Heart left ventricle (tissue), 16 donors: ENCODE measurements at regions not wholly inside any gene's neighbourhood (a gene's known extent, or its start where the extent isn't known, plus 50 kb on each side); places are given as distances from the start of the nearest gene placed in this dataset.
A peak's percentile ranks its signal among the peaks of the same experiment; 100 is the strongest.

ENCODE experiments used
- ATAC-seq, 4 donors: fragments of 200-7000 bp; cut with Tn5 transposase; one replicate each; pipeline ENCODE4 v1.9.1; 2020 to 2022; ENCODE audit warnings: moderate library complexity in 4 of 4, mild to moderate bottlenecking in 3 of 4, moderate number of reproducible peaks in 1 of 4
- DNase-seq, 5 donors: peaks; one replicate each; pipeline ENCODE4 v3.0.0-alpha.2; 2020
- H3K27ac ChIP-seq, 12 donors: fragments of 200-600 bp; sonication (generic) in 4 of 12; one replicate each; pipeline versions ENCODE4 v1.5.0 to v1.8.0; 2016 to 2022; ENCODE audit warnings: mild to moderate bottlenecking in 2 of 12
- H3K27me3 ChIP-seq, 9 donors: fragments of 200-600 bp; sonication (generic) in 2 of 9; one replicate each; pipeline versions ENCODE4 v1.5.1 to v1.8.0; 2016 to 2022; ENCODE audit warnings: mild to moderate bottlenecking in 3 of 9
- H3K36me3 ChIP-seq, 9 donors: fragments of 200-600 bp; sonication (generic) in 2 of 9; one replicate each; pipeline versions ENCODE4 v1.5.0 to v1.8.0; 2018 to 2022; ENCODE audit warnings: mild to moderate bottlenecking in 2 of 9
- H3K4me1 ChIP-seq, 12 donors: fragments of 200-600 bp; sonication (generic) in 4 of 12; one replicate each; pipeline versions ENCODE4 v1.5.0 to v1.8.0; 2016 to 2022; ENCODE audit warnings: mild to moderate bottlenecking in 3 of 12
- H3K4me3 ChIP-seq, 12 donors: fragments of 200-600 bp; sonication (generic) in 4 of 12; one replicate each; pipeline versions ENCODE4 v1.5.0 to v1.8.0; 2017 to 2022; ENCODE audit warnings: mild to moderate bottlenecking in 9 of 12, moderate library complexity in 4 of 12
- H3K9me3 ChIP-seq, 12 donors: fragments of 200-600 bp; sonication (generic) in 4 of 12; one replicate each; pipeline versions ENCODE4 v1.5.0 to v1.8.0; 2016 to 2022; ENCODE audit warnings: mild to moderate bottlenecking in 1 of 12
- POLR2A ChIP-seq, 2 donors: fragments of 450-650 bp; IDR thresholded peaks; one replicate each; pipeline ENCODE4 v1.6.1; 2017; ENCODE audit warnings: antibody characterized with exemption in 2 of 2, mild to moderate bottlenecking in 2 of 2, moderate library complexity in 2 of 2
- WGBS, 4 donors: extraction: QIAGEN DNeasy Blood & Tissue Kit in 2 of 4; methylation state at CpG; one replicate each; pipeline versions ENCODE4 v1.1.5 to v1.1.7; 2013 to 2018; 5-methylcytosine and 5-hydroxymethylcytosine counted together
- intact Hi-C, 10 donors: fragments of 100-400 bp; cut with DNase I; formaldehyde crosslinking; loops; one replicate each; pipeline versions ENCODE4 v1.11.1 to v1.14.2; 2022
- TF ChIP-seq, protein P1 (sequence below), 12 donors: fragments of 200-600 bp; sonication (generic) in 4 of 12; IDR thresholded peaks; one replicate each; pipeline versions ENCODE4 v1.5.0 to v1.8.0; 2018 to 2022; ENCODE audit warnings: antibody characterized with exemption in 12 of 12, mild to moderate bottlenecking in 5 of 12
- donor health status: ischemic (EF 13 %, LVEDD 7.1; RV severe dilation, severe dysfunction).
- donor health status: healthy with polysubstance abuse.
- donor health status: DM: no; HTN: yes; CAD: no.
- donor health status: DM: no; HTN: no; CAD: no.
- donor health status: ischemic (EF 25% LVEDD 6.9; RV normal size, moderate dysfunction).
- donor health status: ischemic (EF 25% LVEDD 5.7; RV mildly dilated, moderate dysfunction).
- donor health status: healthy.
- donor health status: DM: yes; HTN: yes; CAD: no.
- donor health status: ischemic (EF 35%, LVEDD 5.7; RV mildly dilated, moderate dysfunction).
- donor health status: nonischemic (EF 11% LVEDD 7.7; RV severe dilation, severe dysfunction).
- donor health status: DM: yes; HTN: yes; CAD: no.
- donor health status: PGD.
- donor health status: ischemic (EF 29% LVEDD 5.4; RV normal size, mild dysfunction).
- donor health status: nonischemic (EF 23%, LVEDD 6.1; RV moderate dilation, normal function).

DNA sequence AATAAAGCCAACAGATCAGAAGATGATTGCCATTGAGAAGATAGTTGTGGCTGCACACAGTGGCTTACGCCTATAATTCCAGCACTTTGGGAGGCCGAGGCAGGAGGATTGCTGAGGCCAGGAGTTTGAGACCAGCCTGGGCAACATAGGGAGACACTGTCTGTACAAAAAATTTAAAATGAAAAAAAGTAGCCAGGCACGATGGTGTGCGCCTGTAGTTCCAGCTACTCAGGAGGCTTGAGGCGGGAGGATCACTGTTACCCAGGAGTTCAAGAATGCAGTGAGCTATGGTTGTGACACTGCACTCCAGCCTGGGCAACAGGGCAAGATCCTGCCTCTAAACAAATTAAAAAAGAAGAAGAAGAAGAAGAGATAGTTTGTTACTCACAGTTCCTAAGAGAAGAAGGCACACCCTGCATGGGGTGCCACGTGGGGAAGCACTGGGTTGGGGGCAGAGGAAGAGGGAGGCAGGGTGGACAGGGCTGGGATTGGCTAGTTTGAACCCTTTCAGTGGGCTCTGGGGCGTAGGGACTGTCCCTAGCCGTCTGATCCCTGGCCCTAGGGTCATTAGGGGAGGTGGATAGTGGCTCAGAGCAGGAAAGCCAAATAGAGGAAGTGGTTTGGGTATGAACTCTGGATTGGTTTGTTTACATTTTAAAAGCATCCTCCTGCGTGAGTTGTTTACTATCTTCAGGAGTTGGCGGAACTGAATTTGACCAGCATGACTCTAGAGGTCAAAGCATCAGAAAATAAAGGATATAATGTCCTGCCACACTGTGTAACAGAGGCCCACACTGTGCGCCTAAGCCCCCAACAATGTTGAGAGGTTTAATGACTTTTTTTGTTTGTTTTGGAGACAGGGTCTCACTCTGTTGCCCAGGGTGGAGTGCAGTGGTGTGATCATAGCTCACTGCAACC lies 60.5 kb upstream of the MEDAG start:
- intact Hi-C loops, result no loop called here
- ATAC-seq, result no peak
- no peaks in the 10 kb centered on the region for H3K36me3 ChIP-seq

GRCh38 chr13:30846311-30846710 lies 59.8 kb upstream of the MEDAG start:
- DNase-seq (no peak), ATAC-seq (no peak)
- H3K36me3 ChIP-seq, result no peaks in the 10 kb centered on the region
- no peak overlapping the region for H3K4me3 ChIP-seq
- 50 to 89% (median 80%) methylated on average over 2 of the region's 2 CpGs for WGBS, 4 donors
- TF ChIP-seq, protein P1, sequence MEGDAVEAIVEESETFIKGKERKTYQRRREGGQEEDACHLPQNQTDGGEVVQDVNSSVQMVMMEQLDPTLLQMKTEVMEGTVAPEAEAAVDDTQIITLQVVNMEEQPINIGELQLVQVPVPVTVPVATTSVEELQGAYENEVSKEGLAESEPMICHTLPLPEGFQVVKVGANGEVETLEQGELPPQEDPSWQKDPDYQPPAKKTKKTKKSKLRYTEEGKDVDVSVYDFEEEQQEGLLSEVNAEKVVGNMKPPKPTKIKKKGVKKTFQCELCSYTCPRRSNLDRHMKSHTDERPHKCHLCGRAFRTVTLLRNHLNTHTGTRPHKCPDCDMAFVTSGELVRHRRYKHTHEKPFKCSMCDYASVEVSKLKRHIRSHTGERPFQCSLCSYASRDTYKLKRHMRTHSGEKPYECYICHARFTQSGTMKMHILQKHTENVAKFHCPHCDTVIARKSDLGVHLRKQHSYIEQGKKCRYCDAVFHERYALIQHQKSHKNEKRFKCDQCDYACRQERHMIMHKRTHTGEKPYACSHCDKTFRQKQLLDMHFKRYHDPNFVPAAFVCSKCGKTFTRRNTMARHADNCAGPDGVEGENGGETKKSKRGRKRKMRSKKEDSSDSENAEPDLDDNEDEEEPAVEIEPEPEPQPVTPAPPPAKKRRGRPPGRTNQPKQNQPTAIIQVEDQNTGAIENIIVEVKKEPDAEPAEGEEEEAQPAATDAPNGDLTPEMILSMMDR (IDR thresholded peaks at IDR 0.05), result no peak
- no peak for TF ChIP-seq POLR2A (IDR thresholded peaks at IDR 0.05)
- H3K9me3 ChIP-seq, result peaks cover 0 to 4% (median 0%) of the 10 kb centered on the region in 12 donors
- peaks cover 0 to 9% (median 0%) of the 10 kb centered on the region in 12 donors for H3K4me1 ChIP-seq
- intact Hi-C loops, result no loop called here
- no peak overlapping the region for H3K27ac ChIP-seq
- H3K27me3 ChIP-seq, result no peaks in the 10 kb centered on the region

More for the DNA sequence above, 60.5 kb upstream of the MEDAG start:
- Histone ChIP-seq H3K27ac (no peak overlapping the region), H3K9me3 (peaks cover 0 to 4% (median 0%) of the 10 kb centered on the region in 12 donors), H3K4me3 (no peak overlapping the region), H3K4me1 (peaks cover 0 to 9% (median 0%) of the 10 kb centered on the region in 12 donors), H3K27me3 (no peaks in the 10 kb centered on the region)
- TF ChIP-seq POLR2A (IDR thresholded peaks at IDR 0.05), result no peak
- TF ChIP-seq, protein P1 (IDR thresholded peaks at IDR 0.05), result no peak
- no peak for DNase-seq
- WGBS, 4 donors, result 73 to 77% (median 76%) methylated on average over 11 of the region's 11 CpGs

GRCh38 chr13:30846866-30847265 lies 59.2 kb upstream of the MEDAG start:
- peaks cover 0 to 4% (median 0%) of the 10 kb centered on the region in 12 donors for H3K9me3 ChIP-seq
- DNase-seq (no peak), ATAC-seq (no peak)
- 95 to 100% (median 97%) methylated on average over 1 to 7 of the region's 7 CpGs for WGBS, 4 donors
- H3K27ac ChIP-seq, result peak overlapping the region in 1 of 12 donors; percentile 48
- intact Hi-C loops, result no loop called here
- H3K4me1 ChIP-seq, result peaks cover 0 to 9% (median 0%) of the 10 kb centered on the region in 12 donors
- no peaks in the 10 kb centered on the region for H3K36me3 ChIP-seq
- TF ChIP-seq POLR2A (IDR thresholded peaks at IDR 0.05), result no peak
- TF ChIP-seq, protein P1 (IDR thresholded peaks at IDR 0.05), result no peak
- no peak overlapping the region for H3K4me3 ChIP-seq
- H3K27me3 ChIP-seq, result no peaks in the 10 kb centered on the region

GRCh38 chr13:30847650-30848307 lies 58.3 kb upstream of the MEDAG start:
- intact Hi-C loops, result no loop called here
- Histone ChIP-seq H3K9me3 (peaks cover 0 to 4% (median 0%) of the 10 kb centered on the region in 12 donors), H3K27me3 (no peaks in the 10 kb centered on the region), H3K27ac (peak overlapping the region in 4 of 12 donors; percentile 12 to 50 (median 32)), H3K4me1 (peaks cover 0 to 9% (median 0%) of the 10 kb centered on the region in 12 donors), H3K4me3 (no peak overlapping the region), H3K36me3 (no peaks in the 10 kb centered on the region)
- ATAC-seq (peak in 3 of 4 donors; percentile 67 to 91 (median 73)), DNase-seq (peak in 2 of 5 donors; percentile 35 to 51)
- 40 to 47% (median 44%) methylated on average over 11 of the region's 11 CpGs for WGBS, 4 donors
- no peak for TF ChIP-seq POLR2A (IDR thresholded peaks at IDR 0.05)
- TF ChIP-seq, protein P1 (IDR thresholded peaks at IDR 0.05), result no peak
